ENCODE measurements at regions not wholly inside any gene's neighbourhood (a gene's known extent, or its start where the extent isn't known, plus 50 kb on each side); places are given as distances from the start of the nearest gene placed in this dataset.

GRCh38 chr11:44468345-44468988 is 97.0 kb upstream of the CD82 start:
- no peak for DNase-seq
- BruUV-seq (replicated peaks) = no TSS peak
- no peaks in the 10 kb centered on the region for H3K36me3 Mint-ChIP-seq (ENCODE audit: insufficient read depth, unreplicated experiment)
- H3K27ac Mint-ChIP-seq (ENCODE audit: unreplicated experiment) = no peak overlapping the region
- CTCF ChIA-PET = interaction anchor here (0.6 kb wide), 1 partner anchor 726 kb away, joined by 3 read pairs; no protein-coding TSS in a partner anchor
- H3K4me1 Mint-ChIP-seq (ENCODE audit: low read depth, unreplicated experiment) = no peaks in the 10 kb centered on the region
- TF ChIP-seq CTCF (IDR thresholded peaks at IDR 0.05; ENCODE audit: unreplicated experiment) = no peak
- H3K27me3 Mint-ChIP-seq (ENCODE audit: unreplicated experiment) = peaks cover 93% of the 10 kb centered on the region
- H3K9me3 Mint-ChIP-seq (ENCODE audit: low read depth, unreplicated experiment) = peaks cover 10% of the 10 kb centered on the region
- no peak overlapping the region for H3K4me3 Mint-ChIP-seq (ENCODE audit: low read depth, unreplicated experiment)
- intact Hi-C loops (cut with micrococcal nuclease; ENCODE audit: unreplicated experiment) = no loop called here

GRCh38 chr11:44469412-44469811 is 96.1 kb upstream of the CD82 start:
- Mint-ChIP-seq H3K27me3 (ENCODE audit: unreplicated experiment) (peaks cover 89% of the 10 kb centered on the region), H3K4me1 (ENCODE audit: low read depth, unreplicated experiment) (no peaks in the 10 kb centered on the region), H3K27ac (ENCODE audit: unreplicated experiment) (no peak overlapping the region), H3K36me3 (ENCODE audit: insufficient read depth, unreplicated experiment) (no peaks in the 10 kb centered on the region), H3K9me3 (ENCODE audit: low read depth, unreplicated experiment) (peaks cover 10% of the 10 kb centered on the region), H3K4me3 (ENCODE audit: low read depth, unreplicated experiment) (no peak overlapping the region)
- CTCF ChIA-PET = no interaction called here
- BruUV-seq (replicated peaks) = no TSS peak
- DNase-seq = no peak
- intact Hi-C loops (cut with micrococcal nuclease; ENCODE audit: unreplicated experiment) = no loop called here
- TF ChIP-seq CTCF (IDR thresholded peaks at IDR 0.05; ENCODE audit: unreplicated experiment) = no peak

DNA sequence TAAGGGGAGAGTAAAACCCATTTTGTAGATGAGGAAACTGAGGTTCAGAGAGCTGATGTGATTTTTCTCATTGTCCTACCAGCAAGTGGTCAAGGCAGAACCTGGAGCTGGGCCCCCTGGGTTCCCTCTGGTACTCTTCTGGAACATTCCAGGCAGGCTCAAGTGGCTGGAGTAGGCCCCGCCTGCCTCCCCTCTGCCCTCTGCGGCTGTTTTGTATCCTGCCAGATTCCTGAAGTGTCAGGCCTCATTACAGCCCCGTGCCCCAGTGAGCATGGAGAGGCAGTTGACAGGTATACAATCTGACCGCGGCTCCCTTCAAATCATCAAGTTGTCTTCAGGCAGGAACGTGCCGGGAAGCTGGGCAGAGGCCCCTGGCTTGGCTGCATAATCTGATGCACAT is 94.6 kb upstream of the CD82 start:
- H3K36me3 Mint-ChIP-seq (ENCODE audit: insufficient read depth, unreplicated experiment) = no peaks in the 10 kb centered on the region
- DNase-seq = no peak
- H3K9me3 Mint-ChIP-seq (ENCODE audit: low read depth, unreplicated experiment) = peaks cover 3% of the 10 kb centered on the region
- H3K4me3 Mint-ChIP-seq (ENCODE audit: low read depth, unreplicated experiment) = no peak overlapping the region
- CTCF ChIA-PET = interaction anchor here (0.7 kb wide), 1 partner anchor 9 kb away, joined by 3 read pairs; no protein-coding TSS in a partner anchor
- no peak overlapping the region for H3K27ac Mint-ChIP-seq (ENCODE audit: unreplicated experiment)
- intact Hi-C loops (cut with micrococcal nuclease; ENCODE audit: unreplicated experiment) = no loop called here
- peaks cover 89% of the 10 kb centered on the region for H3K27me3 Mint-ChIP-seq (ENCODE audit: unreplicated experiment)
- no TSS peak for BruUV-seq (replicated peaks)
- TF ChIP-seq CTCF (IDR thresholded peaks at IDR 0.05; ENCODE audit: unreplicated experiment) = no peak
- H3K4me1 Mint-ChIP-seq (ENCODE audit: low read depth, unreplicated experiment) = no peaks in the 10 kb centered on the region

- Mint-ChIP-seq H3K4me3 (ENCODE audit: low read depth, unreplicated experiment) (no peak overlapping the region), H3K27ac (ENCODE audit: unreplicated experiment) (no peak overlapping the region), H3K36me3 (ENCODE audit: insufficient read depth, unreplicated experiment) (no peaks in the 10 kb centered on the region), H3K9me3 (ENCODE audit: low read depth, unreplicated experiment) (no peaks in the 10 kb centered on the region), H3K27me3 (ENCODE audit: unreplicated experiment) (peaks cover 89% of the 10 kb centered on the region), H3K4me1 (ENCODE audit: low read depth, unreplicated experiment) (no peaks in the 10 kb centered on the region)
- no TSS peak for BruUV-seq (replicated peaks)
- DNase-seq = no peak
- CTCF ChIA-PET = interaction anchor here (0.5 to 0.7 kb wide), 2 partner anchors 10 to 334 kb away, joined by 3 read pairs; no protein-coding TSS in a partner anchor
- no peak for TF ChIP-seq CTCF (IDR thresholded peaks at IDR 0.05; ENCODE audit: unreplicated experiment)
- intact Hi-C loops (cut with micrococcal nuclease; ENCODE audit: unreplicated experiment) = no loop called here
These were observed 93.9 kb upstream of the CD82 start for GRCh38 chr11:44471603-44472002.
